ENCODE measurements at regions not wholly inside any gene's neighbourhood (a gene's known extent, or its start where the extent isn't known, plus 50 kb on each side); places are given as distances from the start of the nearest gene placed in this dataset.
A peak's percentile ranks its signal among the peaks of the same experiment; 100 is the strongest.

DNA sequence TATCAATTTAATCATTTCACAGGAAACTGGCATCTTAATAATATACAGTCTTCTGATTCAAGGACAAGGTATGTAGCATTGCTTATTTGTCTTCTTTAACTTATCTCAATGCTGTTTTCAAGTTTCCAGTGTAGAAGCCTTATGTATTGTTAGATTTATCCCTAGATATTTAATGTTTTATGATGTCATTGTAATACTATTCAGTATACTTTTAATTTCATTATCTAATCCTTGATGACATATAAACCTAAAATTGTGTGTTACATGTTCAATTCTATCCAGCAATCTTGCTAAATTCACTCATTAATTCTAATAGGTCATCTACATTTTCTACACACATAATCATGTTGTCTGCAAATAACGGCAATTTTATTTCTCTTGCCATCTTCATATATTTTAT lies 126.3 kb upstream of the SEC61G start:
- DNase-seq (no peak), ATAC-seq (no peak)
- H3K4me3 ChIP-seq: no peak overlapping the region
- peaks cover 0 to 10% of the 10 kb centered on the region in 2 donors for H3K27me3 ChIP-seq
- H3K9me3 ChIP-seq: no peaks in the 10 kb centered on the region
- H3K27ac ChIP-seq: no peak overlapping the region
- H3K36me3 ChIP-seq: no peaks in the 10 kb centered on the region
- intact Hi-C loops (cut with DNase I): no loop called here
- H3K4me1 ChIP-seq: peaks cover 0 to 5% of the 10 kb centered on the region in 2 donors
- TF ChIP-seq, protein P1, sequence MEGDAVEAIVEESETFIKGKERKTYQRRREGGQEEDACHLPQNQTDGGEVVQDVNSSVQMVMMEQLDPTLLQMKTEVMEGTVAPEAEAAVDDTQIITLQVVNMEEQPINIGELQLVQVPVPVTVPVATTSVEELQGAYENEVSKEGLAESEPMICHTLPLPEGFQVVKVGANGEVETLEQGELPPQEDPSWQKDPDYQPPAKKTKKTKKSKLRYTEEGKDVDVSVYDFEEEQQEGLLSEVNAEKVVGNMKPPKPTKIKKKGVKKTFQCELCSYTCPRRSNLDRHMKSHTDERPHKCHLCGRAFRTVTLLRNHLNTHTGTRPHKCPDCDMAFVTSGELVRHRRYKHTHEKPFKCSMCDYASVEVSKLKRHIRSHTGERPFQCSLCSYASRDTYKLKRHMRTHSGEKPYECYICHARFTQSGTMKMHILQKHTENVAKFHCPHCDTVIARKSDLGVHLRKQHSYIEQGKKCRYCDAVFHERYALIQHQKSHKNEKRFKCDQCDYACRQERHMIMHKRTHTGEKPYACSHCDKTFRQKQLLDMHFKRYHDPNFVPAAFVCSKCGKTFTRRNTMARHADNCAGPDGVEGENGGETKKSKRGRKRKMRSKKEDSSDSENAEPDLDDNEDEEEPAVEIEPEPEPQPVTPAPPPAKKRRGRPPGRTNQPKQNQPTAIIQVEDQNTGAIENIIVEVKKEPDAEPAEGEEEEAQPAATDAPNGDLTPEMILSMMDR (IDR thresholded peaks at IDR 0.05): no peak

DNA sequence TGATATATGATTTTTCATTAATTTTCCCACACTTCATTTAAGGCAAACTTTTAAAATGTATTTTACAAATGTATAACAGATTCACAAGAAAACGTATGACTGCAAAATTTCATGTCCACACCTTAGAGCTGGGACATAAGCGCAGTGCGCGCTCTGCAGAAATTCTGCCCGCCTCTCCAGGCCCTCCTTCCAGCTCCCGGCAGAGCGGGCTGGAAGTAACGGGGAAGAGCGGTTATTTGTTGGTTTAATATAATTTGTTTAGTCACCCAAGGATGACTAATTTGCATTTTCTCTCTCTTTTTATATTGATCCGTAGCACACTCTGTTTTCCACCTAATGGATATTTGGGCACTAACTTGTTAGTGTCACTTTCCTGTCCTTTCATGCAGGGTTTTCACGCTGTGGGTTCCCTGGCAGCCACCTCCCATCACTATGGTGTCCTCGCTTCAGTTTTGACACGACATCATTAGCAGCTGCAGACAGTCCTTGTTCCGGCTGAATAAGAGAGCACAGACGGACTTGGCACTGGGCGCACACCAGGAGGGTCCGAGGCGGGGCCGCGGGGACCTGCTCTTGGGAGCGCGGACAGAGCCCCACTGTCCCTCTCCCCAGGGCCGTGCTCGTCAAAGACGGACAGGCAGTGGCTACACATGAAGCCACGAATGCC lies 129.2 kb upstream of the SEC61G start:
- H3K4me3 ChIP-seq: peak overlapping the region; percentile 4 to 10
- intact Hi-C loops (cut with DNase I): no loop called here
- peaks cover 0 to 5% of the 10 kb centered on the region in 2 donors for H3K4me1 ChIP-seq
- H3K27ac ChIP-seq: no peak overlapping the region
- H3K27me3 ChIP-seq: peaks cover 0 to 10% of the 10 kb centered on the region in 2 donors
- no peaks in the 10 kb centered on the region for H3K36me3 ChIP-seq
- H3K9me3 ChIP-seq: no peaks in the 10 kb centered on the region
- peak in 1 of 4 donors; percentile 35 for DNase-seq
- ATAC-seq: peak; percentile 42
- TF ChIP-seq, protein P1 (IDR thresholded peaks at IDR 0.05): no peak

DNA sequence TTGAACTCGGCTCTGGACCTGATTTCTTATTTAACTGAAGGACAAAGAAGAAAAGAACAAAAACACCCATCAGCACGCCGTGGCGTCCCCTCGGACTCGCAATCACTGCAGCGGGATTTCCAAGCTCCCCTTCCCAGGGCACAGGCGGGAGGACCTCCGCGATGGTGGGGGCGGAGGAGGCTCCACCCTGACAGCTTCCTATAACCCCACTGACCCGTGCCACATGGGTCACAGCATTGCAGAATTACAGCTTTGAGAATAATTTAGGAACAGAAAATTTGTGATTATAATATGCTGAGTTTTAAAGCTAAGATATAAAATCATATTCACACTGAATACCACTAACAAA lies 129.7 kb upstream of the SEC61G start:
- DNase-seq: no peak
- Histone ChIP-seq H3K4me1 (peaks cover 0 to 5% of the 10 kb centered on the region in 2 donors), H3K27me3 (peaks cover 0 to 10% of the 10 kb centered on the region in 2 donors), H3K36me3 (no peaks in the 10 kb centered on the region), H3K27ac (no peak overlapping the region), H3K4me3 (peak overlapping the region; percentile 4 to 10), H3K9me3 (no peaks in the 10 kb centered on the region)
- ATAC-seq: peak; percentile 34
- TF ChIP-seq, protein P1 (IDR thresholded peaks at IDR 0.05): no peak
- intact Hi-C loops (cut with DNase I): no loop called here

- TF ChIP-seq, protein P1 (IDR thresholded peaks at IDR 0.05): no peak
- no peak for ATAC-seq
- Histone ChIP-seq H3K9me3 (no peaks in the 10 kb centered on the region), H3K36me3 (no peaks in the 10 kb centered on the region), H3K27ac (no peak overlapping the region), H3K27me3 (no peaks in the 10 kb centered on the region), H3K4me1 (no peaks in the 10 kb centered on the region), H3K4me3 (no peak overlapping the region)
- no peak for DNase-seq
- intact Hi-C loops (cut with DNase I): no loop called here
Observed at GRCh38 chr7:54897891-54898290, 120.9 kb upstream of the EGFR start.

GRCh38 chr7:54898659-54899340 lies 120.0 kb upstream of the EGFR start:
- Histone ChIP-seq H3K4me3 (no peak overlapping the region), H3K4me1 (no peaks in the 10 kb centered on the region), H3K27ac (no peak overlapping the region), H3K36me3 (no peaks in the 10 kb centered on the region), H3K27me3 (no peaks in the 10 kb centered on the region), H3K9me3 (no peaks in the 10 kb centered on the region)
- DNase-seq (no peak), ATAC-seq (no peak)
- intact Hi-C loops (cut with DNase I): no loop called here
- TF ChIP-seq, protein P1 (IDR thresholded peaks at IDR 0.05): no peak
